Stimulated activated CD4-positive, alpha-beta T cell treated with anti-CD3 and anti-CD28 coated beads, TNF-alpha, amount 100 ng/mL, for 4 hours (primary cell): ENCODE measurements at regions not wholly inside any gene's neighbourhood (a gene's known extent, or its start where the extent isn't known, plus 50 kb on each side); places are given as distances from the start of the nearest gene placed in this dataset.
"Not testable (repeated sequence)": the region's sequence is repeated elsewhere in the genome, so short reads cannot be mapped to it uniquely, and the experiment has no call there.

Experiments
- DNase-seq, 3 experiments: peaks; one replicate each; pipeline ENCODE4 v3.0.0-alpha.2; 2020; ENCODE audit warnings: low read depth in 3 of 3

DNA sequence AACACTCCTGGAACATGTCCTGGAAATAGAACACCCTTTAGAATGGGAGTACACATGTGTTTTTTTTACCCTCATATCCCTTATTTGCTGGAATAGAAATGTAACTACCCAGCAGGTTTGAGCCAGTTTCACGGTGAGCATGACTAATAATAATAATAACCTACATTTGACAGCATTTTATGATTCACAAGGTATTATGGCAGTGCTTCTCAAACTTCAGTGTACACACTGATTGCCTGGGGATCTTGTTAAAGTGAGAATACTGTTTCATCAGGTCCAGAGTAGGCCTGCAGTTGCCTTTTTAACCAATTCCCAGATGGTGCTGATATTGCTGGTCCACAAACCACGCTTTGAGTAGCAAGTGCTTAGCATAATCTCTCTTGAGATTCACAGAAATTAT is 63.9 kb downstream of the NFKBIZ start:
- no peak for DNase-seq

- not testable (repeated sequence) for DNase-seq
Observed at GRCh38 chr3:101917761-101918160, 68.4 kb downstream of the NFKBIZ start.

DNA sequence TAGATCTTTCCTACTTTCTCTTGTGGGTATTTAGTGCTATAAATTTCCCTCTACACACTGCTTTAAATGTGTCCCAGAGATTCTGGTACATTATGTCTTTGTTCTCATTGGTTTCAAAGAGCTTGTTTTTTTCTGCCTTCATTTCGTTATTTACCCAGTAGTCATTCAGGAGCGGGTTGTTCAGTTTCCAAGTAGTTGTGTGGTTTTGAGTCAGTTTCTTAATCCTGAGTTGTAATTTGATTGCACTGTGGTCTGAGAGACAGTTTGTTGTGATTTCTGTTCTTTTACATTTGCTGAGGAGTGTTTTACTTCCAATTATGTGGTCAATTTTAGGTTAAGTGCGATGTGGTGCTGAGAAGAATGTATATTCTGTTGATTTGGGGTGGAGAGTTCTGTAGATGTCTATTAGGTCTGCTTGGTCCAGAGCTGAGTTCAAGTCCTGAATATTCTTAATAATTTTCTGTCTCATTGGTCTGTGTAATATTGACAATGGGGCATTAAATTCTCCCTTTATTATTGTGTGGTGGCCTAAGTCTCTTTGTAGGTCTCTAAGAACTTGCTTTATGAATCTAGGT is 72.9 kb downstream of the NFKBIZ start:
- DNase-seq: not testable (repeated sequence)

- DNase-seq: not testable (repeated sequence)
Observed at GRCh38 chr3:101924621-101925020, 75.3 kb downstream of the NFKBIZ start.

GRCh38 chr3:101925124-101925523 is 75.8 kb downstream of the NFKBIZ start:
- not testable (repeated sequence) for DNase-seq

DNA sequence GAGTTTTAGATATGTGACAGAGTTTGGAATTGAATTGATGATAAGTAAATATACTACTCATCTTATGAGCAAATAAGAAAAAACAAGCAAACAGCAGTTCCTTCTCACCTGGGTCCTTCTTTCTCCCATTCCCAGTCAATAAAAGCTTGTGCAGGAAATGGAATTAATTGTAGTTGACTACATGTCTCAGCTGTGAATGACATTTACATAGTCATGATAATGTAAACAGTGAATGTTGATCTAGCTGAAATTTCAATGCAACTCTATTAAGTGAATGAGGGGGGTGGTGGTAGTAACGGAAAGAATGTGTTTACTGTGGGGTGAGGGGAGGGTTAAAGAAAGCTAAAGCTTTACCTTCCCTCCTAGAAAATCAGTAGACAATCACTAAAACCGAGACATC is 76.2 kb downstream of the NFKBIZ start:
- no peak for DNase-seq

GRCh38 chr3:101926594-101927105 is 77.3 kb downstream of the NFKBIZ start:
- DNase-seq: no peak

DNA sequence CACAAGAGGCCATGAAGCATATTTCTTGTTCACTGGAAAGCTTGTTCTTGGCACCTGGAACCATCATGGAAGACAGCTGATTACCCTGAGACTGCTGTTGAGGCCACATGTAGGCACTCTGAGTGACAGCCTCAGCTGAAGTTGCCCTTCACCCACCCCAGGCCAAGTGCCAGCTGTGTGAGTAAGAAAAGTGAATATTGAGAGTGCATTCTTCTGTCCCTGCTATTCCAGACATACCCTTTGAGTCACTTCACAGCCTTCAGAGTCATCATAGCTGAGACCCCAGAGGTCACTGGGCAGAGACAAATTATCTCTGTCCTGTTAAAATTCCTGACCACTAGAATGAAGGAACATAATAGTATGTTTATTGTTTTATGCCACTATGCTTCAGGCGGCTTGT is 79.6 kb downstream of the NFKBIZ start:
- no peak for DNase-seq

GRCh38 chr3:101931081-101931480 is 81.8 kb downstream of the NFKBIZ start:
- DNase-seq: no peak

GRCh38 chr3:101932326-101933068 is 83.2 kb downstream of the NFKBIZ start:
- no peak for DNase-seq

GRCh38 chr3:101936419-101937356 is 87.4 kb downstream of the NFKBIZ start:
- DNase-seq: no peak

DNA sequence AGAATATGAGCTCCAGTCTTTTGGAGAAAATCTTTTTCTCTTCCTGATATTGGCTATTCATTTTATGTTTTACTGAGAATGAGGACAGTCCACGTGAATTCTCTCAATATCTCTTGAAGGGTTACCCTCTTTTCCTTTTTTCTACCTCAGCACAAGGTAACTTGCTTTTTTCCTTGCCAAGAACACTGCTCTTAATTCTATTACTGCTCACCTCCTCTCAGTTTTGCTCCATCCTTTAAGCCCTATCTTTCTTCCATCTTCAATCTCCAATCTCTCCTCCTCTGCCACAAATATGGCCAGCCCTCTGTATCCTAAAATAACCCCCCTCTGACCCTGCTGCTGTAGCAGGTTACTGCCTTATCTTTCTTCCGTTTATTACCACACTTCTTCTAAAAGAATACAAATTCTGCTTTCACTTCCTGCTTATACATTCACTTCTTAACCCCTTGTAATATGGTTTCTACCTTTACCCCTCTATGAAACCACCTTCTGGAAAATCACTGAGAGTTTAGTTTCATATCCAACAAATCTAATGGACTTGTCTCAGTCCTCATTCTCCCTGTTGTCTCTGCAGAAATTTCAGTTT is 89.0 kb downstream of the NFKBIZ start:
- DNase-seq: no peak

GRCh38 chr3:101939361-101940049 is 90.2 kb downstream of the NFKBIZ start:
- DNase-seq: no peak

- no peak for DNase-seq
Observed at GRCh38 chr3:101940521-101941317, 91.4 kb downstream of the NFKBIZ start.

GRCh38 chr3:101941318-101942040 is 92.2 kb downstream of the NFKBIZ start:
- no peak for DNase-seq

DNA sequence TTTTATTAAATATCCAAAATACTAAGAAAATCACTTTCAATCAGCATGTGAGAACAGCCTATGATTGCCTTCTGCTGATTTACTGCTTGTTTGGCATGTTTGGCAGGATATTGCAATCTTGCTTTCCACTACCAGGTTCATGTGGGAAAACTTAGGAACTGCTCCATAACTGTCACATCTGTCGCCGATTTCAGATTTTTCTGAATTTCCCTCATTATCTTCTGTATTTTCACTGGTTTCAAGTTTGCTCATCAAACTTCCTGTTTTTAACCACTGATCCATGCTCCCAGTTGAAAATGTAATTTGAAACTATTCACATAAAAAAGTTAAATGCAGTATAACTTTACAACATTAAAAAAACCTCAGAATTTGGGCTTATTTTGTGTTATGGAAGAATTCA is 93.0 kb downstream of the NFKBIZ start:
- DNase-seq: no peak

GRCh38 chr3:101943029-101943428 is 93.7 kb downstream of the NFKBIZ start:
- DNase-seq: no peak

GRCh38 chr3:101944308-101944707 is 95.0 kb downstream of the NFKBIZ start:
- no peak for DNase-seq

- DNase-seq: no peak
Observed at GRCh38 chr3:101945980-101946379, 96.7 kb downstream of the NFKBIZ start.

- DNase-seq: no peak
Observed at GRCh38 chr3:101946906-101947305, 97.6 kb downstream of the NFKBIZ start.
